Mammary epithelial cell (primary cell): ENCODE measurements at regions not wholly inside any gene's neighbourhood (a gene's known extent, or its start where the extent isn't known, plus 50 kb on each side); places are given as distances from the start of the nearest gene placed in this dataset.

Experiments used
- EZH2 ChIP-seq: IDR thresholded peaks from 2 replicates; pipeline ENCODE4 v1.6.1; 2012; ENCODE audit warnings: low read length, inconsistent platforms, borderline replicate concordance
- TF ChIP-seq, protein P1 (sequence below), 2 donors: IDR thresholded peaks in 1 of 2; conservative IDR thresholded peaks in 1 of 2; 2 replicates each; pipeline ENCODE4 v1.5.1; 2011 to 2012; ENCODE audit warnings: inconsistent platforms in 2 of 2, low read length in 2 of 2, mild to moderate bottlenecking in 2 of 2, control low read depth in 1 of 2, low read depth in 1 of 2; ENCODE audit not compliant: insufficient read depth in 1 of 2; ENCODE audit errors: extremely low read depth in 1 of 2

DNA sequence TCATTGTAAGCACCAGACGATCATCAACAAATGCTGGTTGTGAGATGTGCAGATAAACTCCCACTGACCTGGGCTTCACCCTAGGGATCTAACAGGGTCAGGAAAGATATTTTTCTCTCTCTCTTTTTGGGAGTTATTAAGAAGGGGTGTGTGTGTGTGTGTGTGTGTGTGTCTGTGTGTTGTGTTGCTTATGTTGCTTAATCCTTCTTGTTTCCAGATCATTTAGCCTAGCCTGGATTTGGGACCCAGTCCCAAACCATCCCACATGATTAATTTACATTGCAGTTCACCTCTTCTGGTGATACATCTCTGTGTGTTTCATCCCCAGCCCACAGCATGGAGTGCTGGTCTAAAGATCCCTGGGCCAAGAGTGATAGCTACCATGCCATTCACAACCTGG, 122.8 kb upstream of the IPO9 start:
- TF ChIP-seq, protein P1, sequence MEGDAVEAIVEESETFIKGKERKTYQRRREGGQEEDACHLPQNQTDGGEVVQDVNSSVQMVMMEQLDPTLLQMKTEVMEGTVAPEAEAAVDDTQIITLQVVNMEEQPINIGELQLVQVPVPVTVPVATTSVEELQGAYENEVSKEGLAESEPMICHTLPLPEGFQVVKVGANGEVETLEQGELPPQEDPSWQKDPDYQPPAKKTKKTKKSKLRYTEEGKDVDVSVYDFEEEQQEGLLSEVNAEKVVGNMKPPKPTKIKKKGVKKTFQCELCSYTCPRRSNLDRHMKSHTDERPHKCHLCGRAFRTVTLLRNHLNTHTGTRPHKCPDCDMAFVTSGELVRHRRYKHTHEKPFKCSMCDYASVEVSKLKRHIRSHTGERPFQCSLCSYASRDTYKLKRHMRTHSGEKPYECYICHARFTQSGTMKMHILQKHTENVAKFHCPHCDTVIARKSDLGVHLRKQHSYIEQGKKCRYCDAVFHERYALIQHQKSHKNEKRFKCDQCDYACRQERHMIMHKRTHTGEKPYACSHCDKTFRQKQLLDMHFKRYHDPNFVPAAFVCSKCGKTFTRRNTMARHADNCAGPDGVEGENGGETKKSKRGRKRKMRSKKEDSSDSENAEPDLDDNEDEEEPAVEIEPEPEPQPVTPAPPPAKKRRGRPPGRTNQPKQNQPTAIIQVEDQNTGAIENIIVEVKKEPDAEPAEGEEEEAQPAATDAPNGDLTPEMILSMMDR (conservative IDR thresholded peaks at IDR 0.05 in 1 of 2, IDR thresholded peaks at IDR 0.05 in 1 of 2; ENCODE audit: extremely low read depth in 1 of 2, insufficient read depth in 1 of 2, low read depth in 1 of 2, low read length in 2 of 2): no peak
- no peak for TF ChIP-seq EZH2
